ENCODE measurements at regions not wholly inside any gene's neighbourhood (a gene's known extent, or its start where the extent isn't known, plus 50 kb on each side); places are given as distances from the start of the nearest gene placed in this dataset.

GRCh38 chr15:46523701-46524100 lies 888.9 kb downstream of the SQOR start:
- Histone ChIP-seq H3K4me1 (ENCODE audit: control insufficient read depth, insufficient read depth, low read length) (no peaks in the 10 kb centered on the region), H3K36me3 (ENCODE audit: control insufficient read depth, insufficient read depth, low read length) (no peaks in the 10 kb centered on the region), H3K27ac (ENCODE audit: low read depth, low read length) (no peak overlapping the region), H3K27me3 (ENCODE audit: control insufficient read depth, insufficient read depth, low read length) (no peaks in the 10 kb centered on the region), H3K4me3 (ENCODE audit: low read depth, low read length) (no peak overlapping the region), H3K9me3 (ENCODE audit: control insufficient read depth, insufficient read depth, low read length) (no peaks in the 10 kb centered on the region)
- DNase-seq (ENCODE audit: low read depth in 4 of 6, low spot score in 6 of 6): no peak
- no CpG with 5 or more reads among the region's 1 CpG for WGBS (ENCODE audit: insufficient coverage)

GRCh38 chr15:46525984-46526725 lies 891.3 kb downstream of the SQOR start:
- Histone ChIP-seq H3K36me3 (ENCODE audit: control insufficient read depth, insufficient read depth, low read length) (no peaks in the 10 kb centered on the region), H3K9me3 (ENCODE audit: control insufficient read depth, insufficient read depth, low read length) (no peaks in the 10 kb centered on the region), H3K4me3 (ENCODE audit: low read depth, low read length) (no peak overlapping the region), H3K4me1 (ENCODE audit: control insufficient read depth, insufficient read depth, low read length) (no peaks in the 10 kb centered on the region), H3K27me3 (ENCODE audit: control insufficient read depth, insufficient read depth, low read length) (no peaks in the 10 kb centered on the region), H3K27ac (ENCODE audit: low read depth, low read length) (no peak overlapping the region)
- WGBS (ENCODE audit: insufficient coverage): 80% methylated on average over 1 of the region's 3 CpGs
- no peak for DNase-seq (ENCODE audit: low read depth in 4 of 6, low spot score in 6 of 6)

DNA sequence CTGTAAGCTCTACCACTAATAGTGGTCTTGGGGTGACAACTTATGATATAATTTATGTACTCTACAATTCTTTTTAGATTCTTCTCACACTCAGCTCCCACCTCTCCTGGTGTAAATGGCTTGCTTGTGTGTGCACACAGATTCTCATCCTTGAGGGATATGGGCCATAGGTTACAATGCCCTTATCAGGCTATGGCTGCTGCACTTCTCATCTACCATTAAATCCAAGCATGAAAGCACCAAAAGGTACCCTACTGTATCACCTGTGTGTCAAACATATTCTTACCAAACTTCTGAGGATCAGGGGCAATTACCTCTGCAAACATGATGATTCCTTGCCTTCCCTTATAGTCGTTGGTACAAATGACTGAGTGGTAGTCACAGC lies 891.9 kb downstream of the SQOR start:
- Histone ChIP-seq H3K27me3 (ENCODE audit: control insufficient read depth, insufficient read depth, low read length) (no peaks in the 10 kb centered on the region), H3K36me3 (ENCODE audit: control insufficient read depth, insufficient read depth, low read length) (no peaks in the 10 kb centered on the region), H3K9me3 (ENCODE audit: control insufficient read depth, insufficient read depth, low read length) (peaks cover 2% of the 10 kb centered on the region), H3K4me3 (ENCODE audit: low read depth, low read length) (no peak overlapping the region), H3K4me1 (ENCODE audit: control insufficient read depth, insufficient read depth, low read length) (no peaks in the 10 kb centered on the region), H3K27ac (ENCODE audit: low read depth, low read length) (no peak overlapping the region)
- DNase-seq (ENCODE audit: low read depth in 4 of 6, low spot score in 6 of 6): no peak
- WGBS (ENCODE audit: insufficient coverage): 71% methylated on average over 1 of the region's 1 CpG

DNA sequence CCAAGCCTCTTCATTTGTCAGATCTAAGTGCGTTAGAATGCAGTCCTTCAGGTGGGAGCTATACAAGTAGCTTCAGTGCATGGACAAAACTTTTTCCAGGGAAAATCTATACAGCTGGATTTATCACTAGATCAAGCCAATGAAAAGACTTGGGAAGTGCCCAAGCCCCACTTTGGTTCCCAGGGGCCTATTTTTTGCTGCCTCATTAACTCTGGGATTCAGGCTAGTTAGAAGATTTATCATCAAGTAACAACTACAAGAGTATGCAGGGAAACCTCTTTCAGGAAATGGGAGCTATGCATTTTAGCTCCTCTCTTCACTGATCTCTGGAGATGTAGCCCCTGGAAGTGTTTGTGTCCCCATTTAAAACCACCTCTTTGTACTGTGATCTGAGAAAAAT lies 908.8 kb downstream of the SQOR start:
- peaks cover 6% of the 10 kb centered on the region for H3K9me3 ChIP-seq (ENCODE audit: control insufficient read depth, insufficient read depth, low read length)
- peak overlapping the region; percentile 76 for H3K27ac ChIP-seq (ENCODE audit: low read depth, low read length)
- peak in 5 of 6 donors; percentile 31 to 81 (median 61) for DNase-seq (ENCODE audit: low read depth in 4 of 6, low spot score in 6 of 6)
- no peak overlapping the region for H3K4me3 ChIP-seq (ENCODE audit: low read depth, low read length)
- H3K27me3 ChIP-seq (ENCODE audit: control insufficient read depth, insufficient read depth, low read length): no peaks in the 10 kb centered on the region
- H3K4me1 ChIP-seq (ENCODE audit: control insufficient read depth, insufficient read depth, low read length): no peaks in the 10 kb centered on the region
- no CpG with 5 or more reads among the region's 1 CpG for WGBS (ENCODE audit: insufficient coverage)
- H3K36me3 ChIP-seq (ENCODE audit: control insufficient read depth, insufficient read depth, low read length): no peaks in the 10 kb centered on the region

DNA sequence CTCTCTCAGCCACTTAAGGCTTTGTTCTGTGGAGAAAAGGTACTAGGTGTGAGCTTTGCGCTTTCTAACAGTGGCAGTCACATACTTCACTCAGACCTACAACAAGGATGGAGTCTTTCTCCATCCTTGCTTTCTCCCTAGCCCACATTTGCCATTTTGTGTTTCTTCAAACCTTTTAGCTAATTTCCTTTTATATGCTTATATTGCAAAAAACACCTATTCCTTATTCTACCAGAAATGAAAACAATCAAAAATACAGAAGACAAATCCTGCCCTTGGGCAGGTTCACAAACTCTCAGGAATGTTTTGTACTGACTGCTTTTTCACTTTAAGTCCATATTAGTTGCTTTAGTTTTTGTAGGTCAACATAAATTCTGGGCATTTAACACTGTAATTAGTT lies 914.2 kb downstream of the SQOR start:
- no peaks in the 10 kb centered on the region for H3K4me1 ChIP-seq (ENCODE audit: control insufficient read depth, insufficient read depth, low read length)
- DNase-seq (ENCODE audit: low read depth in 4 of 6, low spot score in 6 of 6): no peak
- H3K27me3 ChIP-seq (ENCODE audit: control insufficient read depth, insufficient read depth, low read length): no peaks in the 10 kb centered on the region
- H3K9me3 ChIP-seq (ENCODE audit: control insufficient read depth, insufficient read depth, low read length): peaks cover 6% of the 10 kb centered on the region
- no CpG with 5 or more reads among the region's 1 CpG for WGBS (ENCODE audit: insufficient coverage)
- H3K4me3 ChIP-seq (ENCODE audit: low read depth, low read length): no peak overlapping the region
- H3K27ac ChIP-seq (ENCODE audit: low read depth, low read length): no peak overlapping the region
- H3K36me3 ChIP-seq (ENCODE audit: control insufficient read depth, insufficient read depth, low read length): no peaks in the 10 kb centered on the region

DNA sequence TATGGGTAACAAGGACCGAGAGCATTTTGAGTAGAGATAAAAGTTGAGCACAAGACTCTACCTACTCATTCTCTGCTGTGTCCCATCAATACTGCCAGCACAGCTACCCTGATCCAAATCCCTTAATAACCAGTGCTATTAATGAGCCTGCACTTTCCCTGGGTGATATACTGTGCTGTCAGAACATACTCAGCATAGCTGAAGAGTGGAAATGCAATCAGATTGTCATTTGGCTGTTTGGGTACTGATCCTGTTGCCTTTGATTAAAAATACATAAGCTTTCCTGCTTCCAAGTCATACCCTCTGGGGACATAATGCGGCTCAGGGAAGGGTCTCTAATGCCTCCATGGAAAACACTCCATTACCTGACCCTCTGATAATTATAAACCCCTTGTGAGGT lies 917.5 kb downstream of the SQOR start:
- WGBS (ENCODE audit: insufficient coverage): 83% methylated on average over 1 of the region's 2 CpGs
- H3K9me3 ChIP-seq (ENCODE audit: control insufficient read depth, insufficient read depth, low read length): peaks cover 4% of the 10 kb centered on the region
- no peaks in the 10 kb centered on the region for H3K4me1 ChIP-seq (ENCODE audit: control insufficient read depth, insufficient read depth, low read length)
- H3K4me3 ChIP-seq (ENCODE audit: low read depth, low read length): no peak overlapping the region
- no peak for DNase-seq (ENCODE audit: low read depth in 4 of 6, low spot score in 6 of 6)
- no peaks in the 10 kb centered on the region for H3K27me3 ChIP-seq (ENCODE audit: control insufficient read depth, insufficient read depth, low read length)
- H3K27ac ChIP-seq (ENCODE audit: low read depth, low read length): no peak overlapping the region
- H3K36me3 ChIP-seq (ENCODE audit: control insufficient read depth, insufficient read depth, low read length): no peaks in the 10 kb centered on the region

DNA sequence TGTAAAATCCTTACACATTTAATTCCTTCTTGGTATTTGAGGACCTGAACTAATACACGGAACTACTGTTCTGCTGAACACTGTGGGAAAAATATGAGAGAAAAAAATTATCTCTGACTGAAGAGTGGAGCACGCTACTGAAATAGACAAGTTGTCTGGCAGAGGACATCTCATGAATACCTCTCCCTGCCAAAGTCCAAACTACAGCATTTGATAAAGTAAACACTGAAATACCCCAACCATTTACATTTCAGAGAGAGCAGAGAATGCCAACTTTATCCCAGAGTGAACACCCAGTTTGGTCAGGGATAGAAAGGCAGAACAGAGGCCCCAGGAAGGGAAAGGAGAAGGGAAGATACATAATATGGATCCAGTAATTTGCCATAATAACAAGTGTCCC lies 920.7 kb downstream of the SQOR start:
- no peaks in the 10 kb centered on the region for H3K27me3 ChIP-seq (ENCODE audit: control insufficient read depth, insufficient read depth, low read length)
- no peaks in the 10 kb centered on the region for H3K36me3 ChIP-seq (ENCODE audit: control insufficient read depth, insufficient read depth, low read length)
- no peaks in the 10 kb centered on the region for H3K9me3 ChIP-seq (ENCODE audit: control insufficient read depth, insufficient read depth, low read length)
- WGBS (ENCODE audit: insufficient coverage): 60% methylated on average over 1 of the region's 2 CpGs
- H3K4me3 ChIP-seq (ENCODE audit: low read depth, low read length): no peak overlapping the region
- H3K27ac ChIP-seq (ENCODE audit: low read depth, low read length): no peak overlapping the region
- DNase-seq (ENCODE audit: low read depth in 4 of 6, low spot score in 6 of 6): peak in 1 of 6 donors; percentile 6
- no peaks in the 10 kb centered on the region for H3K4me1 ChIP-seq (ENCODE audit: control insufficient read depth, insufficient read depth, low read length)

DNA sequence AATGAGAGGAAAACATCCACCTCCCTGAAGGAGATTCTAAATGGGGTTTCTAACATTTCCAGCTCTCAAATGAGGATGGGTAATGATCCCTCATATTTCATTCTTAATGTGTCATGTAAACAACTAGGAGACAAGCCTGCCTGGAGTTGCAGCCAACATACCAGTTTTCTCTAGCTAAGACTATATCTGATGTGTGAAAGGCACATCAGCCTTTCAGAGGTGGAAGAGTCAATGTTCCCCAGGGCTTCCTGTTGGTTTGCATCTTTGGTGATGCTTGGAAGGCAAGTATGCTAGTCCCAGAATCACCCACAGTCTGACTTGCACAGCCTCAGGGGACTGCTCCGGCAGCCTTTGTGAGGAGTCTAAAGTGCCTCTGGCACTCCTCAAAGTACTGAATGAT lies 921.2 kb downstream of the SQOR start:
- Histone ChIP-seq H3K4me1 (ENCODE audit: control insufficient read depth, insufficient read depth, low read length) (no peaks in the 10 kb centered on the region), H3K4me3 (ENCODE audit: low read depth, low read length) (no peak overlapping the region), H3K9me3 (ENCODE audit: control insufficient read depth, insufficient read depth, low read length) (peaks cover 1% of the 10 kb centered on the region), H3K27me3 (ENCODE audit: control insufficient read depth, insufficient read depth, low read length) (no peaks in the 10 kb centered on the region), H3K36me3 (ENCODE audit: control insufficient read depth, insufficient read depth, low read length) (no peaks in the 10 kb centered on the region), H3K27ac (ENCODE audit: low read depth, low read length) (no peak overlapping the region)
- peak in 1 of 6 donors; percentile 47 for DNase-seq (ENCODE audit: low read depth in 4 of 6, low spot score in 6 of 6)
- no CpG with 5 or more reads among the region's 1 CpG for WGBS (ENCODE audit: insufficient coverage)

DNA sequence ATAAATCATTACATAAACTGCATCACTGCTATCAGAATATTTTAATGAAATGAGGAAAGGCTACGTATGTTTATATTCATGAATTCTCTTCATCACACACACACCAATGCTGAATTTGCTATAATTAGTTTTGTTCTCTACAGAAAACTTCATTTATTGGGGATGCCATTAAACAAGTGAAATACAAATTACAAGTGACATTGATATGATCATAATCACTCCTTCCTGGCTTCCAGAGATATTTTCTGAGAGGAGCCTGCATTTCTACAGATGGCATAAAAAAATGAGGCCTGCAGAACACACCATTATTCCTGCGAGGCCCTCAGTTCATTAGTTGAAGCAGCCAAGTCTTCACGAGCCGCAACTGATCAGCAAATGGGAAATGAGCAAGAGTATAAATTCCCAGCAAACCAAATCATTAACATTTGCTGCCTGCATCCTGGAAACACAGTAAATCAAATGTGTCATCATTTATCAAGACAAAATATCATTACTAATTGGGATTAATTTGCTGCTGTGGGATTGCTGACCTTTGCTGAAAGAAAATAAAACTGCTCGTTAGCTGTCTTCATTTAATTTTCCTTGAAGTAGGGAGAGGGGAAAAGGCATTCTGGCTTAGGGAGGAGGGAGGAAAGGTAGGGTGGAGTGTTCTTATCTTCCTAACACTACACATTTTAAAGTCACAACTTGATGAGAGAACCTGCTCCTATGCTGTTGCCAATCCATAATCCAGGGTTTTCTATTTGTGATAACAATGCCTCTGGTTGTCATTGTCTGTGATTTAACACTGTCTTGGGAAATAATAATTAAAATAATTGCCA lies 921.9 kb downstream of the SQOR start:
- Histone ChIP-seq H3K9me3 (ENCODE audit: control insufficient read depth, insufficient read depth, low read length) (peaks cover 1% of the 10 kb centered on the region), H3K27me3 (ENCODE audit: control insufficient read depth, insufficient read depth, low read length) (no peaks in the 10 kb centered on the region), H3K36me3 (ENCODE audit: control insufficient read depth, insufficient read depth, low read length) (no peaks in the 10 kb centered on the region), H3K4me3 (ENCODE audit: low read depth, low read length) (no peak overlapping the region), H3K27ac (ENCODE audit: low read depth, low read length) (no peak overlapping the region), H3K4me1 (ENCODE audit: control insufficient read depth, insufficient read depth, low read length) (no peaks in the 10 kb centered on the region)
- DNase-seq (ENCODE audit: low read depth in 4 of 6, low spot score in 6 of 6): peak in 4 of 6 donors; percentile 8 to 91 (median 19)
- no CpG with 5 or more reads among the region's 5 CpGs for WGBS (ENCODE audit: insufficient coverage)

DNA sequence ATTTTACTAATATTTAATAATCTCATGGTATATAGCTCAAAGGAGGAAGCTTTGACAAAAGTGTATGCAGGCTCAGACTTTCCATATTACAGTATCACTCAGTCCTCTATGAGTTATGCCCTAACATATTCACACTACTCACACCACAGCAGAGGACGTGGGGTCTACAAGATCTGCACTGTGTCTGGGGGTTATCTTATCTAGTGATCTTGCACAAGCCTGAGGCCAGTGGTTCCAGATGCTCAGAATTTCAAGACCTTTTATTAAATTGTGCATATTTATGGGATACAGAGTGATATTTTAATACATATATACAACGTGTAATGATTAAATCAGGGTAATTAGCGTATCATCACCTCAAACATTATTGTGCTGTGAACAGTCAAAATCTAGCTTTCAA lies 933.1 kb downstream of the SQOR start:
- Histone ChIP-seq H3K27me3 (ENCODE audit: control insufficient read depth, insufficient read depth, low read length) (no peaks in the 10 kb centered on the region), H3K4me3 (ENCODE audit: low read depth, low read length) (no peak overlapping the region), H3K36me3 (ENCODE audit: control insufficient read depth, insufficient read depth, low read length) (no peaks in the 10 kb centered on the region), H3K9me3 (ENCODE audit: control insufficient read depth, insufficient read depth, low read length) (no peaks in the 10 kb centered on the region), H3K27ac (ENCODE audit: low read depth, low read length) (no peak overlapping the region), H3K4me1 (ENCODE audit: control insufficient read depth, insufficient read depth, low read length) (no peaks in the 10 kb centered on the region)
- WGBS (ENCODE audit: insufficient coverage): no CpG with 5 or more reads among the region's 3 CpGs
- no peak for DNase-seq (ENCODE audit: low read depth in 4 of 6, low spot score in 6 of 6)

All from spinal cord (tissue), 9 donors.